ENCODE measurements at regions not wholly inside any gene's neighbourhood (a gene's known extent, or its start where the extent isn't known, plus 50 kb on each side); places are given as distances from the start of the nearest gene placed in this dataset.

GRCh38 chr6:8506126-8506525, 70.8 kb upstream of the SLC35B3 start:
- no peak for TF ChIP-seq CTCF (conservative IDR thresholded peaks at IDR 0.05; ENCODE audit: low read depth, low read length)
- no peak for TF ChIP-seq EZH2 (IDR thresholded peaks at IDR 0.05; ENCODE audit: borderline replicate concordance, low read depth, low read length, poor library complexity, severe bottlenecking)

All from A673 (cell line).